Cerebellar nuclear complex (tissue), 1 donor: ENCODE measurements at regions not wholly inside any gene's neighbourhood (a gene's known extent, or its start where the extent isn't known, plus 50 kb on each side); places are given as distances from the start of the nearest gene placed in this dataset.
A peak's percentile ranks its signal among the peaks of the same experiment; 100 is the strongest.

Experiments
- DNase-seq, 2 experiments: peaks; one replicate each; lab custom pipeline; 2025; lab: John Stamatoyannopoulos, UW

- DNase-seq, result no peak
These were observed 55.4 kb downstream of the ZCCHC12 start for GRCh38 chrX:118878977-118879376.

DNA sequence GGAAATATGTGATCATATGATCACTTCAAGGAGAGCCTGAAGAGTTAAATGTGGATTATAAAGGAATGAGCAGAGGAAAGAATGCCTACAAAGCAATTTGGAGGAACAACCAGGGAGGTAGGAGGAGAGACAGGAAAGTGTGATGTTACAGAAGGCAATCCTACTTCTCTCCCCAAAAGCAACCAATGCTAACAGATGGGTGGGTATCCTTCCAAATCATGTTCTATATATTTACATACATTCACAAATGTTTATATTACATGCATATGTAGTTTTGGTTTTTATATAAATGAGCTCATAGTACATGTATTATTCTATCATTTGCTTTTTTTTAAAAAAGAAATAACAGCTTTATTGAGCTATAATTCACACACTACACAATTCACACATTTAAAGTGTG, 56.0 kb downstream of the ZCCHC12 start:
- DNase-seq, result no peak

DNA sequence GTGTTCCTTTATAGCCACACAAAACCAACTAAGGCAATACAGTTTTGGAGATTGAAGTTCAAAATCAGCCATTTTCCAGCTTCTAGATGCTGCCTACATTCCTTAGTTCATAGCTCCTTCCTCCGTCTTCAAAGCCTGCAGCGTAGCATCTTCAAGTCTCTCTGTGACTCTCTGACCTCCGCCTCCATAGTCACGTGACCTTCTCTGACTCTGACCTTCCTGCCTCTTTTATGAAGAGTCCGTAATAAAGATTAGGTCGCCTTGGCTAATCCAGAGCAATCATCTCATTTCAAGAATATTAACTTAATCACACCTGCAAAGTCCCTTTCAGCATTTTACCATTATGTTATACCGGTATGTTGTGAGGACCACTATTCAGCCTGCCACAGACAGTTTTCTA, 60.4 kb downstream of the ZCCHC12 start:
- DNase-seq, result no peak

DNA sequence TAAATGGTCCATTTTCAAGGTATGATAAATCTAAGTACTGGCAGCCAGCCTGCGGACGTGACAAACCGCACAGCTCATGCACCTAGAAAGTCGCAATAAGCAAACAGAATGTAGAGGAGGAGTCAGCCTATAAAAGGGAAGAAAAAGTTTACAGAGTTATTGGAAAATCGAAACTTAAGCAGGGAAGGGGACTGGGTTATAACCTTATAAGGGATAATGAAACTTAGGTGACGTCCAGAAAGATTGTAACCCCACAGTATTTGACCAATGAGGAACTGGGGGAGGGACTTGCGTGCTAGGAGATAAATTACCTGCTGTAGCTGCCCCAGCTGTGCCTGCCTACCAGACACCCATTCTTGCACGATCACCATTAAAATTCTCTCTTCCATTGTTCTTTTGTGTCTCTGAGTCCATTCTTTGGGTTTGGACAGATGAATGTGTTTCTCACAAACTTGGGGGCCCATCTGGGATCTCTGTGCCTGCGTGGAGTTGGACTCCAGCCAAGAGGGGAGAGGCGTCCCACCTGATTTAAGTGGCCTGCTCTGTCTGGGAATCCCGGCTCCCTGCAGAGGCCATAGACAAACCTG, 61.0 kb downstream of the ZCCHC12 start:
- DNase-seq, result no peak

GRCh38 chrX:118893923-118894322, 70.3 kb downstream of the ZCCHC12 start:
- no peak for DNase-seq

DNA sequence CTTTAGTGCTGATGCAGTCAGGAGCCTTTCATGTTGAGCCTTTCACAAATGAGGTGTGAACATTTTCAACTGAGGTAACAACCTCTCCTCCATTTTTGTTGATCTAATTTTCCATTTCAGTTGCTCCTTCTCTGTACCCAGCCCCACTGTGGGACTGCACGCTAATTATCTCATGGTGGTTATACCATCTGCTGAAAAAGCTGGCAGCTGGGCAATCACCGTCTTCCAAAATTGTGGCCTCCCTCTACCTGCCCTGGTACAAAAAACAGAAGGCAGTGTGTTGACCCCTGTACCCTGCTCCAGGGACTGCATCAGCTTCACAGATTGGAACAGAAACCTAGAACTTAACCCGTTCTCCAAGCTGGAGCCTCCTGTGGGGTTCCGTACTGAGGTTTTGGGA, 72.4 kb upstream of the LONRF3 start:
- DNase-seq, result peak in 1 of 2 experiments; percentile 44

GRCh38 chrX:118904218-118904617, 70.2 kb upstream of the LONRF3 start:
- no peak for DNase-seq

- no peak for DNase-seq
These were observed 69.8 kb upstream of the LONRF3 start for GRCh38 chrX:118904664-118905063.
